Mesenchymal stem cell (in vitro differentiated cells and primary cell): ENCODE measurements at regions not wholly inside any gene's neighbourhood (a gene's known extent, or its start where the extent isn't known, plus 50 kb on each side); places are given as distances from the start of the nearest gene placed in this dataset.
A peak's percentile ranks its signal among the peaks of the same experiment; 100 is the strongest.

Experiments used
- DNase-seq: peaks from one replicate; pipeline ENCODE4 v3.0.0-alpha.2; 2013
- H2AFZ ChIP-seq: one replicate; pipeline ENCODE4 v1.6.1; 2013; ENCODE audit warnings: low read depth, mild to moderate bottlenecking, control low read depth, inconsistent platforms, low read length, moderate library complexity
- H2AK5ac ChIP-seq: 2 replicates; pipeline ENCODE4 v1.6.1; 2013; ENCODE audit warnings: low read length, moderate library complexity, mild to moderate bottlenecking, inconsistent platforms; ENCODE audit not compliant: severe bottlenecking
- H2BK120ac ChIP-seq: one replicate; pipeline ENCODE4 v1.6.1; 2013; ENCODE audit warnings: low read depth, mild to moderate bottlenecking, inconsistent platforms, low read length, moderate library complexity
- H2BK12ac ChIP-seq, 2 experiments: one replicate each; pipeline ENCODE4 v1.6.1; 2013; ENCODE audit warnings: inconsistent platforms in 2 of 2, low read length in 2 of 2, mild to moderate bottlenecking in 2 of 2, moderate library complexity in 2 of 2, control low read depth in 1 of 2
- H2BK15ac ChIP-seq: one replicate; pipeline ENCODE4 v1.6.1; 2013; ENCODE audit warnings: mild to moderate bottlenecking, low read depth, inconsistent platforms; ENCODE audit not compliant: poor library complexity, severe bottlenecking
- H2BK5ac ChIP-seq: 2 replicates; pipeline ENCODE4 v1.6.1; 2013; ENCODE audit warnings: low read depth, mild to moderate bottlenecking, low read length, control low read depth, inconsistent platforms; ENCODE audit not compliant: poor library complexity, severe bottlenecking
- H3K14ac ChIP-seq, 2 experiments: one replicate each; pipeline ENCODE4 v1.6.1; 2013; ENCODE audit warnings: inconsistent platforms in 2 of 2, low read length in 2 of 2, control low read depth in 1 of 2, mild to moderate bottlenecking in 1 of 2, moderate library complexity in 1 of 2
- H3K18ac ChIP-seq, 2 experiments: one replicate each; pipeline ENCODE4 v1.6.1; 2013; ENCODE audit warnings: inconsistent platforms in 2 of 2, low read length in 2 of 2, control low read depth in 1 of 2, low read depth in 1 of 2, mild to moderate bottlenecking in 1 of 2
- H3K23ac ChIP-seq, 2 experiments: one replicate each; pipeline ENCODE4 v1.6.1; 2013; ENCODE audit warnings: inconsistent platforms in 2 of 2, low read length in 2 of 2, mild to moderate bottlenecking in 2 of 2, moderate library complexity in 2 of 2, control low read depth in 1 of 2
- H3K27ac ChIP-seq: 2 replicates; pipeline ENCODE4 v1.5.1; 2013; ENCODE audit warnings: mild to moderate bottlenecking, moderate library complexity, low read length, control low read depth, inconsistent platforms; ENCODE audit not compliant: poor library complexity, severe bottlenecking
- H3K27me3 ChIP-seq, 2 experiments: 2 replicates each; pipeline versions ENCODE4 v1.6.1 to v1.7.0; 2013; ENCODE audit warnings: low read length in 2 of 2, mild to moderate bottlenecking in 2 of 2, moderate library complexity in 2 of 2, control low read depth in 1 of 2, inconsistent platforms in 1 of 2; ENCODE audit not compliant: control insufficient read depth in 1 of 2, insufficient read depth in 1 of 2
- H3K36me3 ChIP-seq, 2 experiments: 2 replicates each; pipeline versions ENCODE4 v1.6.1 to v1.7.0; 2013; ENCODE audit warnings: low read length in 2 of 2, control low read depth in 1 of 2, inconsistent platforms in 1 of 2, low read depth in 1 of 2, mild to moderate bottlenecking in 1 of 2; ENCODE audit not compliant: insufficient read depth in 2 of 2, control insufficient read depth in 1 of 2
- H3K4ac ChIP-seq, 2 experiments: one replicate each; pipeline ENCODE4 v1.6.1; 2013; ENCODE audit warnings: inconsistent platforms in 2 of 2, low read length in 2 of 2, mild to moderate bottlenecking in 2 of 2, moderate library complexity in 2 of 2, control low read depth in 1 of 2, low read depth in 1 of 2
- H3K4me1 ChIP-seq: 2 replicates; pipeline ENCODE4 v1.6.1; 2013; ENCODE audit warnings: low read depth, low read length, control low read depth; ENCODE audit not compliant: control insufficient read depth, insufficient read depth
- H3K4me2 ChIP-seq: 2 replicates; pipeline ENCODE4 v1.6.1; 2013; ENCODE audit warnings: low read length, mild to moderate bottlenecking, inconsistent platforms; ENCODE audit not compliant: poor library complexity, severe bottlenecking
- H3K4me3 ChIP-seq, 2 experiments: 2 replicates each; pipeline versions ENCODE4 v1.5.1 to v1.7.0; 2013; ENCODE audit warnings: low read length in 2 of 2, mild to moderate bottlenecking in 2 of 2, control low read depth in 1 of 2, low read depth in 1 of 2; ENCODE audit not compliant: insufficient read depth in 1 of 2
- H3K79me1 ChIP-seq: replicated peaks from 2 replicates; pipeline ENCODE4 v1.6.1; 2013; ENCODE audit warnings: mild to moderate bottlenecking, control low read depth, low read length, inconsistent platforms; ENCODE audit not compliant: poor library complexity, severe bottlenecking
- H3K9ac ChIP-seq: 2 replicates; pipeline ENCODE4 v1.7.0; 2013; ENCODE audit warnings: mild to moderate bottlenecking, low read length, moderate library complexity
- H3K9me3 ChIP-seq: 2 replicates; pipeline ENCODE4 v1.7.0; 2013; ENCODE audit warnings: mild to moderate bottlenecking, low read length; ENCODE audit not compliant: control insufficient read depth
- H4K8ac ChIP-seq: one replicate; pipeline ENCODE4 v1.6.1; 2013; ENCODE audit warnings: inconsistent platforms, mild to moderate bottlenecking, low read length, moderate library complexity
- H4K91ac ChIP-seq: one replicate; pipeline ENCODE4 v1.6.1; 2013; ENCODE audit warnings: mild to moderate bottlenecking, low read length, inconsistent platforms
- WGBS: methylation state at CpG from one replicate; pipeline ENCODE4 v1.1.7; 2013; ENCODE audit warnings: mixed read lengths; 5-methylcytosine and 5-hydroxymethylcytosine counted together

DNA sequence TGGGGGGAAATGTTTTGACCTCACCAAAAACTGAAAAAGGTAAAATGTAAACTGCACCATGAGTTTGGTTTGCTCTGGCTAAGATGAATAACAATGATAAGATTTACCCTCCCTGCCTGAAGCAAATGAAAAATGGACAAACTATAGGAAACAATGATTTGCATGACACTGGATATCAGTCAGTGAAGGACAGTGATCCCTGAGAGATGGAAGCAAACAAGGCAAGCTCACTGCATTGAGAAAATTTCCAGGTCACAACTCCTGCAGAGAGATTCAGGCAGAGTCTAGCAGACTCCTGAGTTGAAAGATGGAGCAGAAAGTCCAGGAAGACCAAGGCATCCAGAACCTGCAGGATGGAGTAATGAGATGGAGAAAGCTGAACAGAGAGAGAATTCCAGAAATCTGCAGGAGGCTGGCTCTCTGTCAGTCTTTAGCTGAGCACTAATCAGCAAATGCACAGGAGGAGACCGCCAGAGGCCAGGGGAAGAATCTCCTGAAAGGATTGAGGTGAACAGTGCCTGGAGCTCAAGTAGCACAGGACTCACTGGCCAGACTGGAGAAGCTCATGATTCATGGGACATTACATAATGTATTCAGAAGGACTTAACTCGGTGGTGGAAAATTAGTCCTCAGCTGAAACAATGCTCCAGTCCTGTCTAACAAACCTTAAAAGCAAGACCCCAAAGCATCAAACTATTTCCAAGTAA lies 51.2 kb upstream of the PALS2 start:
- H3K27ac ChIP-seq = no peak overlapping the region
- WGBS = 75% methylated on average over 2 of the region's 2 CpGs
- no peak overlapping the region for H2AFZ ChIP-seq
- H3K27me3 ChIP-seq = peaks cover 0 to 5% of the 10 kb centered on the region in 2 experiments
- DNase-seq = no peak
- H3K36me3 ChIP-seq = no peaks in the 10 kb centered on the region
- no peaks in the 10 kb centered on the region for H3K79me1 ChIP-seq
- no peak overlapping the region for H2BK5ac ChIP-seq
- no peak overlapping the region for H4K91ac ChIP-seq
- no peak overlapping the region for H3K4me3 ChIP-seq
- peak overlapping the region in 1 of 2 experiments; percentile 83 for H3K23ac ChIP-seq
- no peak overlapping the region for H2BK12ac ChIP-seq
- H3K4me2 ChIP-seq = no peak overlapping the region
- H2BK15ac ChIP-seq = no peak overlapping the region
- H3K9me3 ChIP-seq = no peaks in the 10 kb centered on the region
- no peaks in the 10 kb centered on the region for H3K4me1 ChIP-seq
- no peak overlapping the region for H2BK120ac ChIP-seq
- no peak overlapping the region for H3K4ac ChIP-seq
- H3K18ac ChIP-seq = no peak overlapping the region
- no peak overlapping the region for H2AK5ac ChIP-seq
- no peak overlapping the region for H3K9ac ChIP-seq
- no peak overlapping the region for H4K8ac ChIP-seq
- no peak overlapping the region for H3K14ac ChIP-seq
